NCI-H226 (cell line): ENCODE measurements at regions not wholly inside any gene's neighbourhood (a gene's known extent, or its start where the extent isn't known, plus 50 kb on each side); places are given as distances from the start of the nearest gene placed in this dataset.
A peak's percentile ranks its signal among the peaks of the same experiment; 100 is the strongest.

Experiments
- DNase-seq: peaks from one replicate; pipeline ENCODE4 v3.0.0-alpha.2; 2015

DNA sequence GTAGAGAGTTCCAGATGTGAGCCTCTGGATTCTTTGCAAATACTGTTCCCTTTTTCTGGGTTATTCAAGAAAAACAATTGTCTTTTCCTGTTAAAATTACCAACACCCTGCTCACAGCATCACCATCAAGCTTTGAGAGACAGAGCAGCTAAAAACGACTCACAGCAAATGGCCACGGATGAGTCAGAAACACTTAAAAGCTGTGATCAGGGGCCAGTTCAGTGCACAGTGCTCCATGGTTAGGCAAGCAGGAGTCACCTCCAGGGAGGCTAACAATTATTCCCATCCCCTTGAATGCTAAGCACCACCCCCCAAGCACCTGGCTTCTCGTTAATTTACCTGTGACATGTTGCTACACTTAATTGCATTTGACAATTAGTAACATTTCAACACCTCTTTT is 128.4 kb upstream of the CAMK1G start:
- no peak for DNase-seq

- DNase-seq = no peak
These were observed 127.7 kb upstream of the CAMK1G start for GRCh38 chr1:209455661-209456358.

DNA sequence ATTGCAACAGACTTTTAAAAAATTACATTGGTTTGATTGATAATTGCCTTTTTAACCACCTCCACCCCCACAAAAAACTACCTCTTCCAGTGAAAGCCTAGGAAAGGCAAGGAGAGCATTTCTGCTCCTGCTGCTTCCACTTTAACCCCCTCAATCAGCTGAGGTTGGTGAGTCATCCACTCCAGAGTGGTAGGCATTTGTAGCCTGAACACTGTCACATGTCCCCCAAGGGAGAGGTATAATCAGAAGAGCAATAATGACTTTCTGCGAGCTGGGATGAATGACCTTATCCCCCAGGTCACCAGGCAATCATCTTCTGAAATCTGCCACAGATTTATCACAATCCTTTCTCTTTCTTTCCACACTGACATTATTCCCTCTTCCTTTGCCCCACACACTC is 126.6 kb upstream of the CAMK1G start:
- DNase-seq = no peak

DNA sequence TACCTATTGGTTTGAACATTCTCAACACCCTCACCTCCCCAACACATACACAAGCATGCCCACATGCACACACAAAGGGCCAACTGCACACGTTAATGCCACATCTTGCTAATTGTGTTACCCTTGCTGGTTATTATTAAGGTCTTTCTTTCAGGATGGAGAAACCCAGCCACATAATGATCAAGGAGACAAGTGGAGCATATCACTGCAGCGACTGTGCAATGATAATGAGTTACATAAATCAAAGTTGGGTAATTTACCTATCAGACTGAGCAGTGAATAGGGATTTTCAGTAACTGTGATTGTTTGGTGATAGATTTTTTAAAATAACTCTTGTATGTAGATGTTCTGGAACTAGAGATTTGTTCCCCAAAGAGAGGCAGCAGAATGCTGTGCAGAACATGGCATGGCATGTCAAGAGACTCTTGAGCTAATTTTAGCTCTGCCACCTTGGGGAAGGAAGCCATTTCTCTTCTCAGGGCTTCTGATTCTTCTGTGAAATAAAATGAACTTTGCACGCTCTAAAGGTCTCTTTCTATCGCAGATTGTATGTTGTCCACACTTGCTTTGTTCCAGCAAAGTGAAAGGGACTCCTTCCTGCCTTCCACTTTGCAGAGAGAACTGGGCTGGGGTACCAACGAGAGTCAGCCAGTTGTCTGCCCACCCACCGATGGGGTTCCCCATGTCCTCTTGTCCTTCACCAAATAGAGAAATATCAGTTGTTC is 126.0 kb upstream of the CAMK1G start:
- no peak for DNase-seq

- no peak for DNase-seq
These were observed 124.6 kb upstream of the CAMK1G start for GRCh38 chr1:209458921-209459320.

DNA sequence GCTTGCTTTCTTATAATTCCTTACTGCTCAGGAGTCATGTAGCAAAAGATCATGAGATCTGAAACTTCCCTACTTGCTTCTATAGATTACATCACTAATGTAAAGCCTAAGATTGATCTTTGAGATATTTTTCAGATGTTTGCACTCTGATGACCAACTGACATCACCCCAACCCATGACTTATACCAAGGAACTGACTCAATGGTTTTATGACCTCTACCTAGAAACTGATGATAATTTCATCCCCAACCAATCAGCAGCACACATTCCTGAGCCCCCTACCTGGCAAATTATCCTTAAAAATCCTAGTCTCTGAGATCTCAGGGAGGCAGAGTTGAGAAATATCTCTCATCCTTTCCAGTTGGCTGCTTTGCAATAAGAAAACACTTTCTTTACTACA is 122.3 kb upstream of the CAMK1G start:
- no peak for DNase-seq

DNA sequence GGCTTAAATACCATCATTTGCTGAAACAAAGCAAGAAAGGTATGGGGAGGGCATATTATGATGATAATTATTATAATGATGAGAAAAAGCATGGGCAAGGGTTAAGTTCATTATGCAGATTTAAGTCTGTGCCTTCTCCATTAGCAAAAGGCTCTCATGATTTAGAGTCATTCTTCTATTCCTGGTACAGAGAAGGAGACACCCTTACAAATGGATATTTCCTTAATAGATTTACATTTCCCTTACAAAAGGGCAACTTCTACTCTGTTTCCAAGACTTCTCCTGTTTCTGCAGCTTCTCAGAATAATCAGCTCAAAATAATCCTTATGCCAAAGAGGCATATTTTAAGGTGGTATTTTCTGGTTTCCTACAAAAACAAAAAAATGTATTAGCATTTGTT is 121.1 kb upstream of the CAMK1G start:
- DNase-seq = no peak

DNA sequence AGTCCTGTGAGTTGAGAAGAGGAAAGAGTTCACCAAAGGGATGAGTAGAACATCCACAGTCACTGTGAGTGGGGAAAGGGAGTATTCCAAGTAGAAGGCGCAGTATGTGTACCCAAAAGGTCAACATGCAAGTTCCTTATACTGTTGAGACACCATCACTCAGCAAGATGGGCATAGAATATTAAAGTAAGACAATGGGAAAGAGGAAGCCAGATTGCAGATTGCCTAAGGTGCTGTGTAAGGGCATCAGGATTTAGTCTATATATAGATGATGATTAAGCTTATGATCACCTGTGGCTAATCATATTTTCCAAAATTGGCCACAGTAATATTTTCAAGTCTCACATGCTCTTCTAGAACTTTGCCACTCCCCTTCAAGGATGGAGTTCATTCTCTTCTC is 120.1 kb upstream of the CAMK1G start:
- DNase-seq = no peak

- no peak for DNase-seq
These were observed 110.5 kb upstream of the CAMK1G start for GRCh38 chr1:209473025-209473424.

- no peak for DNase-seq
These were observed 103.2 kb upstream of the CAMK1G start for GRCh38 chr1:209480345-209480744.

- peak; percentile 55 for DNase-seq
These were observed 99.8 kb upstream of the CAMK1G start for GRCh38 chr1:209483691-209484090.

DNA sequence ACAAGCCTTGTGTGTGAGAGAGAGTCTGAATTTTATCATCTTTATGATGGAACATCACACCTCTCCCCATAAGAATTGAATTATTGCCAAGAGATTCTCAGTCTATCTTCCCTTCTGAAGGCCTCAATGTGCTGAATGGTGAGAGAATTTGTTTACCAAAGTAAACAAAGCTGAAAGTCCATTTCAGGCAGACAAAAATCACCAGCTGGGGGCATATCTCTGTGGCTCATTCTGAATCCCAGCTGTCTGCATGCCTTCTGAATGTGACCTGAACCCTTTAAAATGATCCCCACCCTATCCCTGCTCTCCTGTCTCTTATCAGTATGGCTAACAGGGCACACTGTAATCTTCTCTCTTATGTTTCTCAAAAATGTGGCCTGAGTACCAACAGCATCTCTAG is 99.1 kb upstream of the CAMK1G start:
- DNase-seq = no peak

DNA sequence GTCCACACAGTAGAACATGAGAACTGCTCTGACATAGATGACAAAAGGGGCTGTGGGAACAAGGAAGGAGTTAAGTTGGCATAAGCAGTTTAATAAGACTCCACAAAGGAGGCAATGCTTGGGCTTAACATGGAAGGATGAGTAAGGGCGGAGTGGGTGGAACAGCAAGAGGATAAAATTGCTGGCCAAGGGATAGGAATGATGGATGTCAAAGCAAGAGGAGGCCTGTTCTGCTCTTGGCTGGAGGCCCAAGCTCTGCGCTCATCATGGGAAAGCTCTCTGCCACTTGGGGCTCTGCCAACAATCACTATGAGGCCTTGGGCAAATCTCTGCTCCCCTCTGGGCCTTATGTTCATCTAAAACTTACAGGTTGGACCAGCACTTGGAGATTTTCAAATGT is 98.3 kb upstream of the CAMK1G start:
- DNase-seq = peak; percentile 92

DNA sequence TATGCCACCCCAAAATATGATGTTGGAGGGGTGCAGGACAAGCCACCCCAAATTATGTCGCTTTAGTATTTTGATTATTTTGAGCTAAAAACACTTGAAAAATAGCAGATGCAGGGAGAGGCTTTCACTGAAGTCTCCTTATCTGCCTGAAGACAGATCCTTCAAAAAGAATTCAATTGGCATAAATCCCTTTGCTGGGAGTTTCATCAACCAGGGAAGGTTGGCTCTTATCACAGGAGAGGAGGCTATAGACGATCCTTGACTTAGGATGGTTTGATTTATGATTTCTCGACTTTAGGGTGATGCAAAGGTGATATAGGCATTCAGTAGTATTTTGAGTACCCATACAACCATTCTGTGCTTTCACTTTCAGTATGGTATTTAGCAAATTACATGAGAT is 97.8 kb upstream of the CAMK1G start:
- DNase-seq = peak; percentile 74

DNA sequence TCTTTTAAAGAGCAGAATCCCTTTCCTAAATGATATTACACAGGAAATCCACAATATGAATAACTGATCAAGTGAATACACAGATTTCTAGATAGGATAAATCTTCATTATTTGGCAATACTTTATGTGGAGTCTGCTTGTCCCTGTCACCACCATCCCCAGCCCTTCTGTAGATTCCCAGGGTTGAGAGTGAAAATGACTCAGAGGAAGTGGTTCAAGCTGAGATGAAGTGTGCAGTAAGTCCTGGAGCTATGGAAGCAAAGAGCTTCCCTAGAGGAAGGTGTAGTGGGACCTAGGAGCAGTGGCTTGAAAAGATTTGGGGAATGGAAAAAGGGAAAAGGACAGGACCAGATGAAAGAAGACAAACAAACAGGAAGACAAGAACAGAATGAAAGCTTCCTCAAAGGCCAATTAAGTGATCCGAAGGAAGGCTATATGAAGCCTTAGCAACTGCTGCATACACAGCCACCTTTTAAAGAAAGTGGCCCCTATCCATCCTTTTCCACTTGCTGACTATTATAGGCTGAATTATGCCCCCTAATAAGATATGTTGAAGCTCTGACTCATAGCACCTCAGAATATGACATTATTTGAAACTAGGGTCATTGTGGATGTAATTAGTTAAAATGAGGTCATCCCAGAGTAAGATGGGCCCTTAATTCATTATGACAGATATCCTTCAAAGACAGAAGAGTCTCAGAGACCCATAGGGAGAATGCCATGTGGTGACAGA is 96.5 kb upstream of the CAMK1G start:
- no peak for DNase-seq

DNA sequence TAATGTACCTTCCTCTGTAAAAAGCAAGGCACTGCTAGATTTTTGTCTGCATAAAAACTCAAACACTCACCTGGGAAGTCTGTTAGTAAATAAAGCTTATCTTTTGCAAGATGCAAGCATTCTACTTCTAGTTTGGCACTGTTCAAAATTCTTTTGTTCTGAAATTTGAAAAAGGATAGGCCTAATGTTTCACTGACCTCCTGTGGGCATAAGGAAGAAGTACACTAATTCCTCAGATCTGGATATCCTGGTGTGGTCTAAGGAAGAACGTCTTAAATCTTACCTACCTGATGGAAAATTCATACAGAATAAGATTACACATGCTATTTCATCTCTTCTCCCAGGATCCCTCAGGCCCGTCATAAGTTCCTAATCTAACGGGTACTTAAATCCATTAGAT is 93.5 kb upstream of the CAMK1G start:
- DNase-seq = no peak

DNA sequence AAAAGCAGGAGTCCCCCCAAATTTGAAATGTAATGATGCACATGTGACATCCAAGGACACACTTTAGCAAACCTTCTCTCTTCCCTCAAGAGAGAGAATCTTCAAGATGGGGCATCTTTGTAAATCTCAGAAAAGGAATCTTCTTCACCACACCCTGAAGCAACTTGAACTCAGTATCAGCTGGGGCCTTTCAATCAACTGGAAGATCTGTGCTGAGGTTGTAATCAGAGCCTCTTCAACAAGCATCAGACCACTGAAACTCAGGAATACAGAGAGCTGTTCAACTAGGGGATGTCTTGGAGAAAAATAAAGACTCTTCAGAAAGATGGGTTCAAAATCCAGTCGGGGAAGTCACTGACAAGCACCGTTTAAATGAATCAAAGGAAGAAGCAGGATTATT is 92.5 kb upstream of the CAMK1G start:
- no peak for DNase-seq

- DNase-seq = no peak
These were observed 92.0 kb upstream of the CAMK1G start for GRCh38 chr1:209491496-209491895.

GRCh38 chr1:209491897-209492296 is 91.6 kb upstream of the CAMK1G start:
- DNase-seq = no peak

DNA sequence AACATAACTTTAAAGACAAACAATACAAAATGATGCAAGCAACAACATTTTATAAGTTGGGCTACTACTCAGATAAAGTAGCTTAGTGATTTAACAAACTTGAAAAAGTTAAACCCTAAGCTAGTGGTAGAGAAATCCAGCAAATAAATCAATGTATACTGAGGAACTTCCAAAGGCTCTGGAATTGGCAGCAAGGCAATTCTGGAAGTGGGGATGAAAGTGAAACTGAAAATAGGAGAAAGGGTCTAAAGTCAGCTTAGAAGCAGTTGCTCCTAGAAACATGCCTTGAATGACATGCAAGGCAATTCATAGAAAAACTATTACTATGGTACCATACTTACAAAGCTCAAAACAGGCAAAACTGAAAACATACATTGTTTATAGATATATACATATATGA is 90.0 kb upstream of the CAMK1G start:
- no peak for DNase-seq

DNA sequence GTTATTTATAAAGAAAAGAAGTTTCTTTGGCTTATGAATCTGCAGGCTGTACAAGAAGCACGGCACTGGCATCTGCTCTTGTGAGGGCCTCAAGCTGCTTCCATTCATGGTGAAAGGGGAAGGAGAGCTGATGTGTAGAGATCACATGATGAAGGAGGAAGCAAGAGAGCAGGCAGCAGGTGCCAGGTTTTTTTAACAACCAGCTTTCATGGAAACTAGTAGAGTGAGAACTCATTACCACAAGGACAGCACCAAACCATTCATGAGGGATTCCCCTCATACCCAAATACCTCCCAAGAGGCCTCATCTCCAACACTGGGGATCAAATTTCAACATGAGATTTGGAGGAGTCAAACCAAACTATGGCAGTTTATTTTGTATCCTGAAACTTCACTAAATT is 85.8 kb upstream of the CAMK1G start:
- DNase-seq = no peak

GRCh38 chr1:209500993-209501392 is 82.5 kb upstream of the CAMK1G start:
- no peak for DNase-seq

DNA sequence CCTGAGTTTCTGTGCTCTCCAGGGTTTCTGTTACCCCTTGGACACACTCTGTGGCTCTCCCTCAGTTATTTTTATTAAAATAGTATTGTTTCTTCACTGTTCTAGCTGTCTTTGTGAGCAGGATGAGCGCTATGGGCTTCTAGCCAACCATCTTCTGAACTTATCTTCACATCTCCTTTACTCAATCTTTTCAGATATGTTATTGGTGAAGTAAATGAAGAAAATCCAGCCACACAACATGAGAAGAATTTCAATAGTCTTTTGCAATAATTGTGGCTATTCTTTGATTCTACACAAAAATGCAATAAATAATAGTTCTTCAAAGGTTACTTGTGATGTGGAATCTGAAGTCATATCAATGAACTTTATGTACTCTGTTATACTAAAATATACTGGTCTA is 80.3 kb upstream of the CAMK1G start:
- no peak for DNase-seq

- DNase-seq = no peak
These were observed 78.9 kb upstream of the CAMK1G start for GRCh38 chr1:209504571-209504970.
